ENCODE measurements at regions not wholly inside any gene's neighbourhood (a gene's known extent, or its start where the extent isn't known, plus 50 kb on each side); places are given as distances from the start of the nearest gene placed in this dataset.

DNA sequence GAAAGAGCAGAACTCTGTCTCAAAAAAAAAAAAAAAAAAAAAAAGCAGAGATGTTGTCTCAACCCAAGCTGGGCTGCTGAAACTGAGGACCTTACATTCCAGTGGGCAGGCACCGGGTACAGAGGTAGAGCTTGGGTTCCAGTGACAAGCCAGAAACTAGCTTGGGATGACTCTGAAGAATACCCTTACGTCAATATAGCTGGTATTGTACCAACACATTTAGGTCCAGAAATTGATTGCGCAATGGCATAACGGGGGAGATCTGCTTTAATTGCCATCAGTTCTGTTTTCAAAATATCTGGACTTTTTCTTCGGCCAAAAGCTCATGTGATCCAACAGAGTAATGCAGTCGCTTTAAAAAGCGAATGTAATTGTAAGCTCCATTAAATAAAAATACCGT is 103.1 kb upstream of the UBL3 start:
- no peak for TF ChIP-seq POLR2A (IDR thresholded peaks at IDR 0.05)
- no peak for TF ChIP-seq EP300 (IDR thresholded peaks at IDR 0.05)
- TF ChIP-seq, protein P1, sequence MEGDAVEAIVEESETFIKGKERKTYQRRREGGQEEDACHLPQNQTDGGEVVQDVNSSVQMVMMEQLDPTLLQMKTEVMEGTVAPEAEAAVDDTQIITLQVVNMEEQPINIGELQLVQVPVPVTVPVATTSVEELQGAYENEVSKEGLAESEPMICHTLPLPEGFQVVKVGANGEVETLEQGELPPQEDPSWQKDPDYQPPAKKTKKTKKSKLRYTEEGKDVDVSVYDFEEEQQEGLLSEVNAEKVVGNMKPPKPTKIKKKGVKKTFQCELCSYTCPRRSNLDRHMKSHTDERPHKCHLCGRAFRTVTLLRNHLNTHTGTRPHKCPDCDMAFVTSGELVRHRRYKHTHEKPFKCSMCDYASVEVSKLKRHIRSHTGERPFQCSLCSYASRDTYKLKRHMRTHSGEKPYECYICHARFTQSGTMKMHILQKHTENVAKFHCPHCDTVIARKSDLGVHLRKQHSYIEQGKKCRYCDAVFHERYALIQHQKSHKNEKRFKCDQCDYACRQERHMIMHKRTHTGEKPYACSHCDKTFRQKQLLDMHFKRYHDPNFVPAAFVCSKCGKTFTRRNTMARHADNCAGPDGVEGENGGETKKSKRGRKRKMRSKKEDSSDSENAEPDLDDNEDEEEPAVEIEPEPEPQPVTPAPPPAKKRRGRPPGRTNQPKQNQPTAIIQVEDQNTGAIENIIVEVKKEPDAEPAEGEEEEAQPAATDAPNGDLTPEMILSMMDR (IDR thresholded peaks at IDR 0.05), result no peak
- no peak for TF ChIP-seq POLR2AphosphoS5 (IDR thresholded peaks at IDR 0.05)

All from upper lobe of left lung (tissue), 4 donors.